ENCODE measurements at regions not wholly inside any gene's neighbourhood (a gene's known extent, or its start where the extent isn't known, plus 50 kb on each side); places are given as distances from the start of the nearest gene placed in this dataset.
"Not testable (repeated sequence)": the region's sequence is repeated elsewhere in the genome, so short reads cannot be mapped to it uniquely, and the experiment has no call there.

DNA sequence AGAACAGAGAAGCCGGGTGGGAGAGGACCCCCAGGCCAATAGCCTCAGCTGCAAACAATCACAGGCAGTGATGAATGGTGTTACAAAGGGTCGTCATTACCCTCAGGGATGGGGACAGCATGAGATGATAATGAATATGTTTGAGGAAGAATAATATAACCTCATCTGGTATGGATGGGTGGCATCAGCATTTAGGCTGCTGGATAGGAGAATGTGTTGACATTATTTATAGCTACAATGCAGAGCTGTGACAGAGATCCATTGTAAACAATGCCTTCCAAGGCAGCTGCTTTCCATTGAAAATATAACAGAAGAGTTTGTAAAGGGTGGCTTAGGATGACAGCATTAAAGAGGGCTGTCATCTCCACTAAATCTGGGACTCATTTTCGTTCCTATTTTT is 365.5 kb downstream of the KCNN2 start:
- no peak overlapping the region for H3K27ac Mint-ChIP-seq
- H3K4me3 Mint-ChIP-seq: no peak overlapping the region
- ATAC-seq (replicated peaks in 1 of 2) (no peak), DNase-seq (no peak)
- peaks cover 8 to 20% of the 10 kb centered on the region in 2 donors for H3K9me3 Mint-ChIP-seq
- H3K36me3 Mint-ChIP-seq (ENCODE audit: insufficient read depth in 2 of 2): no peaks in the 10 kb centered on the region
- no peaks in the 10 kb centered on the region for H3K4me1 Mint-ChIP-seq (ENCODE audit: low read depth)
- no peaks in the 10 kb centered on the region for H3K27me3 Mint-ChIP-seq (ENCODE audit: low read depth)

DNA sequence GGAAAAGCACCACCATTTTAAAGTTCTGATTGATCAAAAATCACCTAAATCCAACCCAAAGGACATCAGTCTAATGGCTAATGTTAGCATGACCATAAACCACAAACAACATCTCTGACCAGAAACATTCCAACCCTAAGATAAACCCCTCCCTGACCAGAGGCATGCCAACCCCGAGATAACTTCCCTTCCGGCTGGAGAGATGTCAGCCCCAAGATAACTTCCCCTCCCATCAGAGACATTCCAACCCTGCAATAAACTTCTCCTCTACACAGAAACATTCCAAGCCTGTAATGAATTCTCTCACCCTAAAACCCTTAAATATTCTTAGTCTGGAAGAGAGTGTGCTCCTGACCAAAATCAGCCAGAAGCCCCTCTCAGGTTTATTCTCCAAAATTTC is 364.3 kb downstream of the KCNN2 start:
- Mint-ChIP-seq H3K27ac (no peak overlapping the region), H3K4me1 (ENCODE audit: low read depth) (no peaks in the 10 kb centered on the region), H3K4me3 (no peak overlapping the region), H3K27me3 (ENCODE audit: low read depth) (no peaks in the 10 kb centered on the region), H3K36me3 (ENCODE audit: insufficient read depth in 2 of 2) (no peaks in the 10 kb centered on the region), H3K9me3 (peaks cover 6 to 21% of the 10 kb centered on the region in 2 donors)
- no peak for DNase-seq
- no peak for ATAC-seq (replicated peaks in 1 of 2)

DNA sequence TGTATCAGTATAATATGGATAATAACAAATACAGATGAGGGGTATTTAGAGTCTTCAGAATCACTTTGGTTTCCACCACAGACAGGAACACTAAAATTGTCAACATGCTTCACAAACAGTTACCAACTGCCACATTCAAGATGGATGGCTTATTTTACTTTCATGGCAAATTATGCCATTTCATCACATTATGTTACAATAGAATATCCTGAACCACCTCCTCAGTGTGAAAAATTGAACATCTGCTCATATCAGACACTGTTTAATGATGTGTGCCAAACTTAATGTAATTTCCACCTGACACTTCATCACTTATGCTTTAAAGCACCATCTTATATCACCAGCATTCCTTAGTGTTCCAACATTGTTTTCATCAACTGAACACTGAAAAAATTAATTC is 357.4 kb downstream of the KCNN2 start:
- Mint-ChIP-seq H3K36me3 (ENCODE audit: insufficient read depth in 2 of 2) (peaks cover 2% of the 10 kb centered on the region in 2 donors), H3K4me1 (ENCODE audit: low read depth) (no peaks in the 10 kb centered on the region), H3K27ac (no peak overlapping the region), H3K4me3 (no peak overlapping the region), H3K27me3 (ENCODE audit: low read depth) (no peaks in the 10 kb centered on the region), H3K9me3 (peaks cover 9 to 12% of the 10 kb centered on the region in 2 donors)
- DNase-seq (no peak), ATAC-seq (replicated peaks in 1 of 2) (no peak)

DNA sequence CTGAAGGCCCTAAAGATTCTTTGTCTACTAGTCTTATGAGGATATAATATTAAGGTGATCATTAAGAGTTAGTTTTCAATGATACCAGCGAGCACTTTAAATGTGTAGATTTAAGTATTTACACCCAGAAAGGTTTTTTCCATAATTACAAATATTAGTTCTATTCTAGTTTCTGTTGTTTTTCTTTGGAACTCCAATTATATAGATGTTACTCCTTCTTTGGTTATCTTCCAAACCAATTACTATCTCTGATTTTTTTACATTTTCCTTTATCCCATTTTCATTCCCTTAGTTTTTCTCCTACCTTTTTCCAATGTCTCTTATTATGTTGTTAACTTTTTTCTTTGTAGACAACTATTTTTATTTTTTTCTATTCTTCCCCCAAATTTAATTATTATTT is 355.1 kb downstream of the KCNN2 start:
- ATAC-seq (replicated peaks in 1 of 2): no peak
- H3K27ac Mint-ChIP-seq: no peak overlapping the region

DNA sequence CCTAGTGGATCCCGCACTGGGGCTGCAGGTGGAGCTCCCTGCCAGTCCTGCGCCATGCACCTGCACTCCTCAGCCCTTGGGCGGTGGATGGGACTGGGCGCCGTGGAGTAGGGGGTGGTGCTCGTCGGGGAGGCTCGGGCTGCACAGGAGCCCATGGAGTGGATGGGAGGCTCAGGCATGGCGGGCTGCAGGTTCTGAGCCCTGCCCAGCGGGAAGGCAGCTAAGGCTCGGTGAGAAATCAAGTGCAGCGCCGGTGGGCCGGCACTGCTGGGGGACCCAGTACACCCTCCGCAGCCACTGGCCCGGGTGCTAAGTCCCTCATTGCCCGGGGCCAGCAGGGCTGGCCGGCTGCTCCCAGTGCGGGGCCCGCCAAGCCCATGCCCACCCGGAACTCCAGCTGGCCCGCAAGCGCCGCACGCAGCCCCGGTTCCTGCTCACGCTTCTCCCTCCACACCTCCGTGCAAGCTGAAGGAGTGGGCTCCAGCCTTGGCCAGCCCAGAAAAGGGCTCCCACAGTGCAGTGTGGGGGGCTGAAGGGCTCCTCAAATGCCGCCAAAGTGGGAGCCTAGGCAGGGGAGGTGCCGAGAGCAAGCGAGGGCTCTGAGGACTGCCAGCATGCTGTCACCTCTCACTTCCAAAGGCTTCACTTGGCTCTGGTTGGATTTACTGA is 342.5 kb downstream of the KCNN2 start:
- ATAC-seq (replicated peaks in 1 of 2); H3K27ac Mint-ChIP-seq; H3K9me3 Mint-ChIP-seq; H3K36me3 Mint-ChIP-seq (ENCODE audit: insufficient read depth in 2 of 2); H3K4me3 Mint-ChIP-seq; H3K27me3 Mint-ChIP-seq (ENCODE audit: low read depth); DNase-seq; H3K4me1 Mint-ChIP-seq (ENCODE audit: low read depth): not testable (repeated sequence)

More for the DNA sequence above, 355.1 kb downstream of the KCNN2 start:
- DNase-seq: no peak
- peaks cover 2% of the 10 kb centered on the region in 2 donors for H3K36me3 Mint-ChIP-seq (ENCODE audit: insufficient read depth in 2 of 2)
- H3K4me1 Mint-ChIP-seq (ENCODE audit: low read depth): no peaks in the 10 kb centered on the region
- H3K27me3 Mint-ChIP-seq (ENCODE audit: low read depth): no peaks in the 10 kb centered on the region
- peaks cover 9% of the 10 kb centered on the region in 2 donors for H3K9me3 Mint-ChIP-seq
- H3K4me3 Mint-ChIP-seq: no peak overlapping the region

DNA sequence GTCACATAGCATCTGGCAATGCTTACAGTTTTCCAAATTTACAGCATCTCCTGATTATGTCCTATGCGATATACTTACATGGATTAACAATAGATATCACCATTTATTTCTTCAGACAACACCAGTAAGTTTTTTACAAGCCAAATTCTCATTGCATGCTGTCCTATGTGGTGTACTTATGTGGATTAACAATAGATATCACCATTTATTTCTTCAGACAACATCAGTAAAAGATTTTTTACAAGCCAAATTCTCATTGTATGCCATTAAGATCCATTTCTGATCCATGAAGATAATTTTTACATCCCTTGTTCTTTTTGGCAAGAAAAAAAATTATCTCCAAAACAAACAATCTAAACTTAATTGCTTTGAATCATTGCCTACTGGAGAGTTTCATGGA is 340.9 kb downstream of the KCNN2 start:
- DNase-seq (no peak), ATAC-seq (replicated peaks in 1 of 2) (no peak)
- no peak overlapping the region for H3K4me3 Mint-ChIP-seq
- no peaks in the 10 kb centered on the region for H3K27me3 Mint-ChIP-seq (ENCODE audit: low read depth)
- no peak overlapping the region for H3K27ac Mint-ChIP-seq
- no peaks in the 10 kb centered on the region for H3K36me3 Mint-ChIP-seq (ENCODE audit: insufficient read depth in 2 of 2)
- H3K9me3 Mint-ChIP-seq: no peaks in the 10 kb centered on the region
- no peaks in the 10 kb centered on the region for H3K4me1 Mint-ChIP-seq (ENCODE audit: low read depth)

DNA sequence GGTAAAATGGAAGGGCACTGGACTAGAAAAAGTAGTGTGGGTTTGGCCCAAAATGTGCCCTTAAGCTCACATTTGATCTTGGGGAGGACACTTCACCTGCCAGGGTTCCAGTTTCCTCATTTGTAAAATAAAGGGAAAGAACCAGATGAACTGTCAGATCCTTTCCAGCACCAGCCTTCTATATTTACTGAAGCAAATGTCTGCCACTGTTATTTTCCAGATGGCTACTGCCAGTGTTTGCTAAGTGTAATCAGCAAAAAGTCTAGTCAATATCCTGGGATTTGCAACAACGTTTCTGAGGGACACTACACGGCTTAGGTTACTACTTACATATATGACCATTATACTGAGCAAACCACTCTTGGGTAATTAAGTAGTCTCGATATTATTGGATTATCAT is 340.3 kb downstream of the KCNN2 start:
- Mint-ChIP-seq H3K27ac (no peak overlapping the region), H3K4me1 (ENCODE audit: low read depth) (no peaks in the 10 kb centered on the region), H3K9me3 (no peaks in the 10 kb centered on the region), H3K4me3 (no peak overlapping the region), H3K36me3 (ENCODE audit: insufficient read depth in 2 of 2) (no peaks in the 10 kb centered on the region), H3K27me3 (ENCODE audit: low read depth) (no peaks in the 10 kb centered on the region)
- DNase-seq (no peak), ATAC-seq (replicated peaks in 1 of 2) (no peak)

DNA sequence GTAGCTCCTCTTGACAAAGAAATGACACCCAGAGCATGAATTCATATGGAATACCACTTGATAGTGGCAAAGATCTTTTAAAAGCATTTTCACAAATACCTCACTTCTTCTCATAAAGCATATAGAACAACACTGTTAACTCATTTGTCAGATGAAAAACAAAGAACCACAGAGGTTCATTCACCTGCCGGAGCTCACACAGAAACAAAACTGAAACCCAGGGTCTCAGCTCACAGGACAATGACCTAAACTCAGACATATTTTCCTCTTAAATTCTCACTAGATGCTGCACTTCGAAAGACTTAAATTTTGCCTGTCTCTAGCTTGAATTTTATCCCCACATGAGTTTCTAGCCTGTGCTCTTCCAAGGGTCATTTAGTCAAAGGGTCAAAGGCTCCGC is 339.0 kb downstream of the KCNN2 start:
- no peak for DNase-seq
- no peaks in the 10 kb centered on the region for H3K4me1 Mint-ChIP-seq (ENCODE audit: low read depth)
- H3K27me3 Mint-ChIP-seq (ENCODE audit: low read depth): no peaks in the 10 kb centered on the region
- no peaks in the 10 kb centered on the region for H3K9me3 Mint-ChIP-seq
- ATAC-seq (replicated peaks in 1 of 2): no peak
- H3K27ac Mint-ChIP-seq: no peak overlapping the region
- H3K4me3 Mint-ChIP-seq: no peak overlapping the region
- H3K36me3 Mint-ChIP-seq (ENCODE audit: insufficient read depth in 2 of 2): no peaks in the 10 kb centered on the region

DNA sequence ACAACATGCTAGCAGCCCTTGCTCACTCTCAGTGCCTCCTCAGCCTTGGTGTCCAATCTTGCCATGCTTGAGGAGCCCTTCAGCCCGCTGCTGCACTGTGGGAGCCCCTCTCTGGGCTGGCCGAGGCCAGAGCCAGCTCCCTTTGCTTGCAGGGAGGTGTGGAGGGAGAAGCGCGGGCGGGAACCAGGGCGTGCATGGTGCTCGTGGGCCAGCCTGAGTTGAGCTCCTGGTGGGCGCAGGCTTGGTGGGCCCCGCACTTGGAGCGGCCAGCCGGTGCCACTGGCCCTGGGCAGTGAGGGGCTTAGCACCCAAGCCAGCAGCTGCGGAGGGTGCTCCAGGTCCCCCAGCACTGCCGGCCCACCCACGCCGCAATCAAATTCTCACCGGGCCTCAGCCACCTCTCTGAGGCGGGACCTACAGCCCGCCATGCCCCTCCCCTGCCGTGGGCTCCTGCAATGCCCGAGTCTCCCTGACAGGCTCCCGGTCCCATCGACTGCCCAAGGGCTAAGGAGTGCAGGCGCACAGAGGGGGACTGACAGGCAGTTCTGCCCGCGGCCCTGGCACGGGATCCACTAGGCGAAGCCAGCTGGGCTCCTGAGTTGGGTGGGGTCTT is 333.5 kb downstream of the KCNN2 start:
- ATAC-seq (replicated peaks in 1 of 2) (no peak), DNase-seq (no peak)
- Mint-ChIP-seq H3K4me1 (ENCODE audit: low read depth) (no peaks in the 10 kb centered on the region), H3K27ac (no peak overlapping the region), H3K36me3 (ENCODE audit: insufficient read depth in 2 of 2) (no peaks in the 10 kb centered on the region), H3K4me3 (no peak overlapping the region), H3K9me3 (peaks cover 0 to 4% of the 10 kb centered on the region in 2 donors), H3K27me3 (ENCODE audit: low read depth) (no peaks in the 10 kb centered on the region)

DNA sequence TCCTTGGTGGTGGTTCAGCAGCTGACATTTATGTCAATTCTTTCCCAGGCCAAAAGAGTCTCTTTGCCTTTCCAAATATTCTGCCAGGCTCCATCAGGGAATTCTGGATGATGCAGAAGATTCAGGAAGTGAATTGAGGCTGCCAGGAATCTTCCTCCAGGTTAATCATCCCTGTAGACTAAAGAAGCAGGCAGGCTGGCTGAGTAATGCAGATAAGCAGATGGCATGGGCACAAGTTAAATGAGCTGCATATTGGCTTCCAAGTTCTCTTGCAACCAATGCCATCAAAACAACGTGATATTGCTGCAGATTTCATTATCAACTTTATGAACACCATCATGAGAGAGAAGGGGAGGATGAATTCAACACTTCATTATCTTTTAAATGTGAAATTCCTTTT is 324.5 kb downstream of the KCNN2 start:
- no peaks in the 10 kb centered on the region for H3K4me1 Mint-ChIP-seq (ENCODE audit: low read depth)
- peaks cover 2 to 5% of the 10 kb centered on the region in 2 donors for H3K9me3 Mint-ChIP-seq
- DNase-seq (no peak), ATAC-seq (replicated peaks in 1 of 2) (no peak)
- no peak overlapping the region for H3K4me3 Mint-ChIP-seq
- no peaks in the 10 kb centered on the region for H3K27me3 Mint-ChIP-seq (ENCODE audit: low read depth)
- H3K27ac Mint-ChIP-seq: no peak overlapping the region
- H3K36me3 Mint-ChIP-seq (ENCODE audit: insufficient read depth in 2 of 2): no peaks in the 10 kb centered on the region

DNA sequence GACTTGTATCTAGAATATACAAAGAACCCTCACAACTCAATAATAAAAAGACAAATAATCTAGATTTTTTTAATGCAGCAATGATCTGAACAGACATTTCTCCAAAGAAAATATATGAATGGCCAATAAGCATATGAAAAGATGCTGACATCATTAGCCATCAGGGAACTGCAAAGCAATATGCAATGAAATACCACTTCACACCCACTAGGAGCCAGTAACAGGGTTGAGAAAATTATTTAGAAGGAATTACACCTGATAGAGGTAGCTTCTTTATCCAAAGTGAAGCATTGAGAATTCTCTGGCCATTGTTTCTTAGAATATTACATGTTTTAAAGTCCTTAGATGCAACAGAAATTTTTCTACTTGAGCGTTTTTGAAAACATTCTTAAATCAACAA is 316.9 kb downstream of the KCNN2 start:
- H3K27me3 Mint-ChIP-seq (ENCODE audit: low read depth): no peaks in the 10 kb centered on the region
- no peak for ATAC-seq (replicated peaks in 1 of 2)
- no peaks in the 10 kb centered on the region for H3K4me1 Mint-ChIP-seq (ENCODE audit: low read depth)
- H3K36me3 Mint-ChIP-seq (ENCODE audit: insufficient read depth in 2 of 2): no peaks in the 10 kb centered on the region
- no peak for DNase-seq
- H3K9me3 Mint-ChIP-seq: peaks cover 0 to 4% of the 10 kb centered on the region in 2 donors
- no peak overlapping the region for H3K4me3 Mint-ChIP-seq
- no peak overlapping the region for H3K27ac Mint-ChIP-seq

DNA sequence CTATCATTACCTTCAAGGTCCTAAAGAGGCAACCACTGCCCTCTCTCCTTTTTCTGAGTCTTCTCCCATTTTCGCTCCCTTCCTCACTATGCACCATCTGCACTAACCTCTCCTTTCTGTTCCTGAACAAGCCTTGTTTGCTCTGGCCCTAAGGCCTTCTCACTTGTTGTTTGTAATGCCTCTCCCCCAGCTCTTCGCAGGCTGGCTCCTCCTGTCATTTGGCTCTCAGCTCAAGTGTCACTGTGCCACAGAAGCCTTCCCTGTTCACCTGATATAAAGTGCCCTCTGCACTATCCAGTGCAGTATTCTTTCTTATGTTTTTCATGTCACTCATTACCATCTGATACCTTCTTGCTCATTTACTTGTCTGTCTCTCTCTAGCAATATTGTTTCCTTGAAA is 303.7 kb downstream of the KCNN2 start:
- H3K9me3 Mint-ChIP-seq: peaks cover 4% of the 10 kb centered on the region in 2 donors
- H3K36me3 Mint-ChIP-seq (ENCODE audit: insufficient read depth in 2 of 2): no peaks in the 10 kb centered on the region
- DNase-seq (no peak), ATAC-seq (replicated peaks in 1 of 2) (no peak)
- H3K4me1 Mint-ChIP-seq (ENCODE audit: low read depth): no peaks in the 10 kb centered on the region
- H3K27me3 Mint-ChIP-seq (ENCODE audit: low read depth): no peaks in the 10 kb centered on the region
- no peak overlapping the region for H3K27ac Mint-ChIP-seq
- no peak overlapping the region for H3K4me3 Mint-ChIP-seq

DNA sequence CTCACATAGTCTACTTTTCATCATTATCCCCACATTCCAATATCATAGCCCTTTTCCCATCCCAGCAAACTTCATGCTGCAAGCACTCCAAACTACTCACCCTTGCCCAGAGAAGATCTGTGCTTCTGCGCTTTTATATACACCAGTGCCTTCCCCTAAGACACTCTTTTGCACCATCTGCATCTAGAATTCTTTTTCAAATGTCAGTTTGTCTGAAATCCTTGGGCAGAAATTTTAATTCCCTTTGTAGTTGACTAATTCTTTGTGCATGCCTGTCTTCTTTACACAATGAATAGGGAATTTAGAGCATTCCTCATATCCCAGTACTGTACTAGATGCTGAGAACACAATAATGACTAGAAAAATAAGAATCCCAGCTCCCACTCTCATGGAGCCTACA is 298.9 kb downstream of the KCNN2 start:
- Mint-ChIP-seq H3K4me1 (ENCODE audit: low read depth) (no peaks in the 10 kb centered on the region), H3K27ac (no peak overlapping the region), H3K27me3 (ENCODE audit: low read depth) (no peaks in the 10 kb centered on the region), H3K4me3 (no peak overlapping the region), H3K36me3 (ENCODE audit: insufficient read depth in 2 of 2) (no peaks in the 10 kb centered on the region), H3K9me3 (peaks cover 4 to 5% of the 10 kb centered on the region in 2 donors)
- DNase-seq (no peak), ATAC-seq (replicated peaks in 1 of 2) (no peak)

DNA sequence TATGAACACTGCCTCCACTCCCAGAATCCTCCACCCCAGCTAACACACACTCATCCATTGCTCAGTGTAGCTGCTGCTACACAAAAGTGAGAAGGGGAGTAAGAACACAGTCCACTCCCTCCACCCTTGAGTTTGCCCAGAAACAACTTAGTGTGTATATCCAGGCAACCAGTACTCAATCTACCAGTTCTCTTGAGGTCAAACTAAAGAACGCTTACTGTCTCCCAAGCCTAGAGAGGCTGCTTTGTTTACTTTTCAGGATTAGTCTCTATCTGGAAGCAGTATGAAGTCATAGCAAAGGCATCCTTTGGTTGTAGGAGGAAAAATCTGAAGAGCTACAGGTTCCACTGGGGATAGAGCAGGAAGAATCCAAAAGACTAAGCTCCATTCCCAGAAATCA is 296.3 kb downstream of the KCNN2 start:
- no peaks in the 10 kb centered on the region for H3K36me3 Mint-ChIP-seq (ENCODE audit: insufficient read depth in 2 of 2)
- DNase-seq (no peak), ATAC-seq (replicated peaks in 1 of 2) (no peak)
- no peak overlapping the region for H3K27ac Mint-ChIP-seq
- H3K27me3 Mint-ChIP-seq (ENCODE audit: low read depth): no peaks in the 10 kb centered on the region
- peaks cover 2% of the 10 kb centered on the region in 2 donors for H3K9me3 Mint-ChIP-seq
- H3K4me1 Mint-ChIP-seq (ENCODE audit: low read depth): no peaks in the 10 kb centered on the region
- H3K4me3 Mint-ChIP-seq: no peak overlapping the region
